ENCODE measurements at regions not wholly inside any gene's neighbourhood (a gene's known extent, or its start where the extent isn't known, plus 50 kb on each side); places are given as distances from the start of the nearest gene placed in this dataset.

- no peak overlapping the region for H3K4me3 ChIP-seq (ENCODE audit: low read length)
- DNase-seq (ENCODE audit: low read depth, low spot score): no peak
These were observed 822.1 kb upstream of the SORCS1 start for GRCh38 chr10:107986571-107986970.

DNA sequence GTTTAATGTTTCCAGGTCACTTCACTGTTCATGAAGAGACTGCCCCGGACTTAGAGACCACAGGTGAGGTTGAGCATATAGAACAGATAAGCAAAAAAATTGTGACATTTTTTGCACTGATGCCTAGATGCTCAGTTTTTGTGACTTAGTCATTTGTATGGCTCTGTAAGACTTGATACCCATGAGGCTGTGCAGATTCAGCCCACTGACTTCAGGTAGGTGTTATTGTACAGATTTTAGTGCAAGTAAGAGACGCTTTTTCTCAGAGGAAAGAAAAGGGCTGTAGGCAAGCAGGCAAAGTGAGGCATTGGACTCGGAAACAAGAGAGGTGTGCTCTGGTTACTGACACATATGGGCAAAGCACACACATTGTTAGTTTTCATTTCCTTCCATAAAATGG, 820.1 kb upstream of the SORCS1 start:
- DNase-seq (ENCODE audit: low read depth, low spot score): no peak
- no peaks in the 10 kb centered on the region for H3K9me3 ChIP-seq (ENCODE audit: control insufficient read depth, insufficient read depth, low read length)
- no peak overlapping the region for H3K27ac ChIP-seq (ENCODE audit: low read length)
- H3K4me3 ChIP-seq (ENCODE audit: low read length): no peak overlapping the region
- no peaks in the 10 kb centered on the region for H3K27me3 ChIP-seq (ENCODE audit: control insufficient read depth, insufficient read depth, low read length)
- WGBS (ENCODE audit: insufficient coverage, insufficient read length): no CpG with 5 or more reads among the region's 3 CpGs
- no peaks in the 10 kb centered on the region for H3K4me1 ChIP-seq (ENCODE audit: control insufficient read depth, insufficient read depth, low read length)
- no peaks in the 10 kb centered on the region for H3K36me3 ChIP-seq (ENCODE audit: control insufficient read depth, insufficient read depth, low read length)

More at GRCh38 chr10:107986571-107986970, 822.1 kb upstream of the SORCS1 start:
- Histone ChIP-seq H3K27ac (ENCODE audit: low read length) (no peak overlapping the region), H3K9me3 (ENCODE audit: control insufficient read depth, insufficient read depth, low read length) (no peaks in the 10 kb centered on the region), H3K27me3 (ENCODE audit: control insufficient read depth, insufficient read depth, low read length) (no peaks in the 10 kb centered on the region), H3K4me1 (ENCODE audit: control insufficient read depth, insufficient read depth, low read length) (no peaks in the 10 kb centered on the region), H3K36me3 (ENCODE audit: control insufficient read depth, insufficient read depth, low read length) (no peaks in the 10 kb centered on the region)
- no CpG with 5 or more reads among the region's 4 CpGs for WGBS (ENCODE audit: insufficient coverage, insufficient read length)

GRCh38 chr10:107984149-107984548, 819.6 kb upstream of the SORCS1 start:
- H3K4me1 ChIP-seq (ENCODE audit: control insufficient read depth, insufficient read depth, low read length): no peaks in the 10 kb centered on the region
- no CpG with 5 or more reads among the region's 2 CpGs for WGBS (ENCODE audit: insufficient coverage, insufficient read length)
- no peak overlapping the region for H3K27ac ChIP-seq (ENCODE audit: low read length)
- H3K9me3 ChIP-seq (ENCODE audit: control insufficient read depth, insufficient read depth, low read length): no peaks in the 10 kb centered on the region
- H3K4me3 ChIP-seq (ENCODE audit: low read length): no peak overlapping the region
- no peaks in the 10 kb centered on the region for H3K27me3 ChIP-seq (ENCODE audit: control insufficient read depth, insufficient read depth, low read length)
- no peak for DNase-seq (ENCODE audit: low read depth, low spot score)
- no peaks in the 10 kb centered on the region for H3K36me3 ChIP-seq (ENCODE audit: control insufficient read depth, insufficient read depth, low read length)

GRCh38 chr10:107978455-107978854, 813.9 kb upstream of the SORCS1 start:
- Histone ChIP-seq H3K9me3 (ENCODE audit: control insufficient read depth, insufficient read depth, low read length) (no peaks in the 10 kb centered on the region), H3K36me3 (ENCODE audit: control insufficient read depth, insufficient read depth, low read length) (no peaks in the 10 kb centered on the region), H3K27me3 (ENCODE audit: control insufficient read depth, insufficient read depth, low read length) (no peaks in the 10 kb centered on the region), H3K4me1 (ENCODE audit: control insufficient read depth, insufficient read depth, low read length) (no peaks in the 10 kb centered on the region; the same call in 1 of the 2 replicates), H3K27ac (ENCODE audit: low read length) (no peak overlapping the region), H3K4me3 (ENCODE audit: low read length) (no peak overlapping the region)
- no CpG with 5 or more reads among the region's 5 CpGs for WGBS (ENCODE audit: insufficient coverage, insufficient read length)
- no peak for DNase-seq (ENCODE audit: low read depth, low spot score)

- Histone ChIP-seq H3K27ac (ENCODE audit: low read length) (no peak overlapping the region), H3K27me3 (ENCODE audit: control insufficient read depth, insufficient read depth, low read length) (no peaks in the 10 kb centered on the region), H3K4me3 (ENCODE audit: low read length) (no peak overlapping the region), H3K36me3 (ENCODE audit: control insufficient read depth, insufficient read depth, low read length) (no peaks in the 10 kb centered on the region), H3K9me3 (ENCODE audit: control insufficient read depth, insufficient read depth, low read length) (no peaks in the 10 kb centered on the region), H3K4me1 (ENCODE audit: control insufficient read depth, insufficient read depth, low read length) (no peaks in the 10 kb centered on the region; the same call in 1 of the 2 replicates)
- DNase-seq (ENCODE audit: low read depth, low spot score): no peak
- WGBS (ENCODE audit: insufficient coverage, insufficient read length): no CpG with 5 or more reads among the region's 1 CpG
These were observed 807.5 kb upstream of the SORCS1 start for GRCh38 chr10:107971973-107972372.

- Histone ChIP-seq H3K27ac (ENCODE audit: low read length) (no peak overlapping the region), H3K4me3 (ENCODE audit: low read length) (no peak overlapping the region), H3K9me3 (ENCODE audit: control insufficient read depth, insufficient read depth, low read length) (no peaks in the 10 kb centered on the region), H3K4me1 (ENCODE audit: control insufficient read depth, insufficient read depth, low read length) (no peaks in the 10 kb centered on the region; the same call in 1 of the 2 replicates), H3K27me3 (ENCODE audit: control insufficient read depth, insufficient read depth, low read length) (no peaks in the 10 kb centered on the region), H3K36me3 (ENCODE audit: control insufficient read depth, insufficient read depth, low read length) (no peaks in the 10 kb centered on the region)
- no peak for DNase-seq (ENCODE audit: low read depth, low spot score)
- WGBS (ENCODE audit: insufficient coverage, insufficient read length): 100% methylated on average over 1 of the region's 1 CpG
These were observed 806.9 kb upstream of the SORCS1 start for GRCh38 chr10:107971411-107971810.

DNA sequence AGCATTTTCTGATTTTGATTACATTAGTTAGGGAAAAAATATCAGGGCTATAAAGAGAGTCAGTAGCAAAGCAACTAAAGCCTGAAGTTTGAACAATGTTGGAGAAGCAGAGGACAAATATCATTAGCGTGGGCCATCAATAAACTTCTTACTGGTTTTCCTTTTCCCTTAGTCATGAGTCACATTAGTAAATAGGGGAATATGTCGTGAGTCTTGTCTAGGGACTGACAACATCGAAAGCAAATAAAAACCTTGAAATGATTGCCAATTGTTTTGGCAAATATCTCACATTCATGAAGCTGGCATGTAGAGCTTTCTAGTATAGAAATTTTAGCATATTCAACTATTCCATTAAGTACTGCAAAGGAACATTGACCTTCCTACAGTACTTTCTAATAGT, 806.0 kb upstream of the SORCS1 start:
- no CpG with 5 or more reads among the region's 3 CpGs for WGBS (ENCODE audit: insufficient coverage, insufficient read length)

GRCh38 chr10:107969936-107970335, 805.4 kb upstream of the SORCS1 start:
- H3K4me1 ChIP-seq (ENCODE audit: control insufficient read depth, insufficient read depth, low read length): no peaks in the 10 kb centered on the region; the same call in 1 of the 2 replicates
- no peak overlapping the region for H3K27ac ChIP-seq (ENCODE audit: low read length)
- no peak for DNase-seq (ENCODE audit: low read depth, low spot score)
- no peak overlapping the region for H3K4me3 ChIP-seq (ENCODE audit: low read length)
- WGBS (ENCODE audit: insufficient coverage, insufficient read length): no CpG with 5 or more reads among the region's 3 CpGs
- H3K36me3 ChIP-seq (ENCODE audit: control insufficient read depth, insufficient read depth, low read length): no peaks in the 10 kb centered on the region
- no peaks in the 10 kb centered on the region for H3K27me3 ChIP-seq (ENCODE audit: control insufficient read depth, insufficient read depth, low read length)
- H3K9me3 ChIP-seq (ENCODE audit: control insufficient read depth, insufficient read depth, low read length): no peaks in the 10 kb centered on the region

More for the DNA sequence above, 806.0 kb upstream of the SORCS1 start:
- Histone ChIP-seq H3K27ac (ENCODE audit: low read length) (no peak overlapping the region), H3K4me3 (ENCODE audit: low read length) (no peak overlapping the region), H3K4me1 (ENCODE audit: control insufficient read depth, insufficient read depth, low read length) (no peaks in the 10 kb centered on the region; the same call in 1 of the 2 replicates), H3K9me3 (ENCODE audit: control insufficient read depth, insufficient read depth, low read length) (no peaks in the 10 kb centered on the region), H3K36me3 (ENCODE audit: control insufficient read depth, insufficient read depth, low read length) (no peaks in the 10 kb centered on the region), H3K27me3 (ENCODE audit: control insufficient read depth, insufficient read depth, low read length) (no peaks in the 10 kb centered on the region)
- DNase-seq (ENCODE audit: low read depth, low spot score): no peak

GRCh38 chr10:107966826-107967225, 802.3 kb upstream of the SORCS1 start:
- Histone ChIP-seq H3K27ac (ENCODE audit: low read length) (no peak overlapping the region), H3K4me3 (ENCODE audit: low read length) (no peak overlapping the region), H3K4me1 (ENCODE audit: control insufficient read depth, insufficient read depth, low read length) (no peaks in the 10 kb centered on the region), H3K36me3 (ENCODE audit: control insufficient read depth, insufficient read depth, low read length) (no peaks in the 10 kb centered on the region), H3K9me3 (ENCODE audit: control insufficient read depth, insufficient read depth, low read length) (no peaks in the 10 kb centered on the region), H3K27me3 (ENCODE audit: control insufficient read depth, insufficient read depth, low read length) (no peaks in the 10 kb centered on the region)
- no peak for DNase-seq (ENCODE audit: low read depth, low spot score)

GRCh38 chr10:107952649-107953556, 788.4 kb upstream of the SORCS1 start:
- H3K27me3 ChIP-seq (ENCODE audit: control insufficient read depth, insufficient read depth, low read length): no peaks in the 10 kb centered on the region
- WGBS (ENCODE audit: insufficient coverage, insufficient read length): no CpG with 5 or more reads among the region's 6 CpGs
- H3K9me3 ChIP-seq (ENCODE audit: control insufficient read depth, insufficient read depth, low read length): no peaks in the 10 kb centered on the region
- no peak for DNase-seq (ENCODE audit: low read depth, low spot score)
- H3K27ac ChIP-seq (ENCODE audit: low read length): no peak overlapping the region
- no peak overlapping the region for H3K4me3 ChIP-seq (ENCODE audit: low read length)
- H3K36me3 ChIP-seq (ENCODE audit: control insufficient read depth, insufficient read depth, low read length): no peaks in the 10 kb centered on the region
- peaks cover 5% of the 10 kb centered on the region for H3K4me1 ChIP-seq (ENCODE audit: control insufficient read depth, insufficient read depth, low read length)
